ENCODE measurements at regions not wholly inside any gene's neighbourhood (a gene's known extent, or its start where the extent isn't known, plus 50 kb on each side); places are given as distances from the start of the nearest gene placed in this dataset.
"Not testable (repeated sequence)": the region's sequence is repeated elsewhere in the genome, so short reads cannot be mapped to it uniquely, and the experiment has no call there.

DNA sequence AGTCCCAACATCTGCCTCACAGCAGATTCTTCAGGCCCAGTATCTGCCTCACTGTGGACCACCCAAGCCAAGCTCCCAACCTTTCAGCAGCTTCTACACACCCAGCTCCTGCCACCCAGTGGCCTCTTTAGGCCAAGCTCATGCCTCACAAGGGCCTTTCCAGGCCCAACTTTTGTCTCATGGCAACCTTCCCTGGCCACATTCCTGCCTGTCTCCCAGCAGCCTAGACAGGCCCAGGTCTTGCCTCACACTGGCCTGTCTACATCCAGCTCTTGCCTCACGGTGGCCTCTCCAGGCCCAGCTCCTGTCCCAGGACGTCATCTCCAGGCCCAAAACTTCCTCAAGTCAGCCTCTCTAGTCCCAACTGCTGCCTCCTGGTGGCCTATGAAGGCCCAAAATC, 65.0 kb downstream of the CCDC201 start:
- H2BK120ac ChIP-seq (ENCODE audit: low read depth, low read length); H4K5ac ChIP-seq (ENCODE audit: low read depth, low read length); dilution Hi-C loops (cut with HindIII; ENCODE audit: low sequenced_read_pairs, unreplicated experiment); BruUV-seq (replicated peaks); H3K18ac ChIP-seq (ENCODE audit: low read depth, low read length); H2BK20ac ChIP-seq (ENCODE audit: low read depth, low read length); in situ Hi-C loops (cut with MboI; ENCODE audit: low sequenced_read_pairs); H3K36me3 ChIP-seq (ENCODE audit: control insufficient read depth, insufficient read depth, low read length); DNase-seq; H4K91ac ChIP-seq (ENCODE audit: insufficient read depth, low read depth, low read length); H4K20me1 ChIP-seq (ENCODE audit: insufficient read depth, low read length); intact Hi-C loops (cut with micrococcal nuclease); H2AK9ac ChIP-seq (replicated peaks; ENCODE audit: low read depth, low read length, poor library complexity); H3K14ac ChIP-seq (replicated peaks; ENCODE audit: low read depth, low read length); H3K9me3 ChIP-seq (ENCODE audit: control insufficient read depth, insufficient read depth, low read length); H3K4me2 ChIP-seq (ENCODE audit: low read depth, low read length); H3K9ac ChIP-seq (ENCODE audit: low read depth, low read length); H3K27me3 ChIP-seq (ENCODE audit: control insufficient read depth, insufficient read depth, low read length); H3K79me1 ChIP-seq (ENCODE audit: low read depth in 1 of 2, low read length in 2 of 2); H3K4me3 ChIP-seq (ENCODE audit: insufficient read depth, low read depth, low read length); H4K8ac ChIP-seq (ENCODE audit: low read depth in 2 of 2, low read length in 2 of 2); H2AK5ac ChIP-seq (ENCODE audit: low read depth, low read length); H3K9me1 ChIP-seq (ENCODE audit: insufficient read depth, low read length); H3K56ac ChIP-seq (ENCODE audit: extremely low read depth, insufficient read depth, low read length); H3K27ac ChIP-seq (ENCODE audit: insufficient read depth, low read length); H2BK15ac ChIP-seq (ENCODE audit: low read depth, low read length); CTCF ChIA-PET; H2BK5ac ChIP-seq (ENCODE audit: low read depth, low read length, poor library complexity, severe bottlenecking); H2AFZ ChIP-seq (replicated peaks; ENCODE audit: low read length, poor library complexity); ATAC-seq (ENCODE audit: low read depth); POLR2A ChIA-PET (ENCODE audit: unreplicated experiment); H3K4ac ChIP-seq (ENCODE audit: low read depth, low read length); H3K23ac ChIP-seq (ENCODE audit: low read depth, low read length); H3K4me1 ChIP-seq (ENCODE audit: control insufficient read depth, insufficient read depth, low read length): not testable (repeated sequence)
- no CpG with 5 or more reads among the region's 2 CpGs for WGBS, 2 experiments (ENCODE audit: extremely low coverage in 2 of 2, insufficient read length in 1 of 2)

DNA sequence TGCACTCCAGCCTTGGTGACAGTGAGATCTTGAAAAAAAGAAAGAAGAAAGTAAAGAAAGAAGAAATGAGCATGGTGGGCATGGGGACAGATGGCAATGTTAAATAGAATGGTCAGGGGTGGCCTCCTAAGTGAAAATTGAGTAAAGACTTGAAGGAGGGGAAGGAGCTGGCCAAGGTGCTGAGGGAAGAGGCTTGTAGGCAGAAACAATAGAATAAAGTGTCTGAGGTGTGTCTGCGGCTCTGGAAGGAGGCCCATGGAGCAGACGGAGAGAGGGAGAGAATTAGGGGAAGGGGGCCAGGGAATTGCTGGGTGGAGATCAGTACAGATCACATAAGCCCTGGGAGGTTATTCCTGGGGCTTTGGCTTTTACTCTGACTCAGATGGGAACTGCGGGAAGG, 70.7 kb downstream of the CCDC201 start:
- H2BK5ac ChIP-seq (ENCODE audit: low read depth, low read length, poor library complexity, severe bottlenecking); H2AK5ac ChIP-seq (ENCODE audit: low read depth, low read length); in situ Hi-C loops (cut with MboI; ENCODE audit: low sequenced_read_pairs); H3K36me3 ChIP-seq (ENCODE audit: control insufficient read depth, insufficient read depth, low read length); H3K9me3 ChIP-seq (ENCODE audit: control insufficient read depth, insufficient read depth, low read length); ATAC-seq (ENCODE audit: low read depth); H3K18ac ChIP-seq (ENCODE audit: low read depth, low read length); H3K4me1 ChIP-seq (ENCODE audit: control insufficient read depth, insufficient read depth, low read length); dilution Hi-C loops (cut with HindIII; ENCODE audit: low sequenced_read_pairs, unreplicated experiment); H4K8ac ChIP-seq (ENCODE audit: low read depth in 2 of 2, low read length in 2 of 2); H4K5ac ChIP-seq (ENCODE audit: low read depth, low read length); H4K91ac ChIP-seq (ENCODE audit: insufficient read depth, low read depth, low read length); H2BK120ac ChIP-seq (ENCODE audit: low read depth, low read length); H3K4me2 ChIP-seq (ENCODE audit: low read depth, low read length); H3K27ac ChIP-seq (ENCODE audit: insufficient read depth, low read length); H3K56ac ChIP-seq (ENCODE audit: extremely low read depth, insufficient read depth, low read length); H4K20me1 ChIP-seq (ENCODE audit: insufficient read depth, low read length); H3K23ac ChIP-seq (ENCODE audit: low read depth, low read length); H3K4me3 ChIP-seq (ENCODE audit: insufficient read depth, low read depth, low read length); H3K27me3 ChIP-seq (ENCODE audit: control insufficient read depth, insufficient read depth, low read length); H3K9me1 ChIP-seq (ENCODE audit: insufficient read depth, low read length); H3K14ac ChIP-seq (replicated peaks; ENCODE audit: low read depth, low read length); H3K4ac ChIP-seq (ENCODE audit: low read depth, low read length); H2AK9ac ChIP-seq (replicated peaks; ENCODE audit: low read depth, low read length, poor library complexity); BruUV-seq (replicated peaks); intact Hi-C loops (cut with micrococcal nuclease); CTCF ChIA-PET; H2AFZ ChIP-seq (replicated peaks; ENCODE audit: low read length, poor library complexity); H3K79me1 ChIP-seq (ENCODE audit: low read depth in 1 of 2, low read length in 2 of 2); POLR2A ChIA-PET (ENCODE audit: unreplicated experiment); H3K9ac ChIP-seq (ENCODE audit: low read depth, low read length); H2BK20ac ChIP-seq (ENCODE audit: low read depth, low read length); H2BK15ac ChIP-seq (ENCODE audit: low read depth, low read length): not testable (repeated sequence)
- peak; percentile 18 for DNase-seq
- 60% methylated on average over 1 of the region's 3 CpGs; no CpG with 5 or more reads in 1 of the 2 experiments for WGBS, 2 experiments (ENCODE audit: extremely low coverage in 2 of 2, insufficient read length in 1 of 2)
